ENCODE measurements at regions not wholly inside any gene's neighbourhood (a gene's known extent, or its start where the extent isn't known, plus 50 kb on each side); places are given as distances from the start of the nearest gene placed in this dataset.

- TF ChIP-seq EZH2 (IDR thresholded peaks at IDR 0.05; ENCODE audit: borderline replicate concordance, low read length) = no peak
- no peak for TF ChIP-seq CTCF (IDR thresholded peaks at IDR 0.05; ENCODE audit: low read length)
- H3K9ac ChIP-seq (ENCODE audit: low read length) = no peak overlapping the region
- H3K9me3 ChIP-seq (ENCODE audit: low read length) = peaks cover 8% of the 10 kb centered on the region
- H3K9me2 ChIP-seq (ENCODE audit: low read depth, low read length) = no peaks in the 10 kb centered on the region
- H3K4me2 ChIP-seq (ENCODE audit: low read length) = no peak overlapping the region
- H2AFZ ChIP-seq (ENCODE audit: low read length) = no peak overlapping the region
- no peaks in the 10 kb centered on the region; the same call in 1 of the 2 replicates for H3K36me3 ChIP-seq (ENCODE audit: insufficient read depth, low read length)
- H3K27me3 ChIP-seq (ENCODE audit: insufficient read depth, low read length) = peaks cover 5% of the 10 kb centered on the region; the same call in 1 of the 2 replicates
- no peaks in the 10 kb centered on the region for H3F3A ChIP-seq (ENCODE audit: insufficient read depth, low read length)
- H4K20me1 ChIP-seq (ENCODE audit: insufficient read depth, low read length) = no peaks in the 10 kb centered on the region
- H3K79me2 ChIP-seq (ENCODE audit: insufficient read depth, low read length) = no peaks in the 10 kb centered on the region
- no peak overlapping the region for H3K4me3 ChIP-seq (ENCODE audit: low read depth, low read length, poor library complexity, severe bottlenecking)
- no peaks in the 10 kb centered on the region for H3K4me1 ChIP-seq (ENCODE audit: insufficient read depth, low read length, severe bottlenecking)
- no peak overlapping the region for H3K27ac ChIP-seq (ENCODE audit: low read depth, low read length, poor library complexity, severe bottlenecking)
These were observed 238.8 kb downstream of the RPLP1 start for GRCh38 chr15:69691307-69692015.

- Histone ChIP-seq H3K9me2 (ENCODE audit: low read depth, low read length) (no peaks in the 10 kb centered on the region), H3K9ac (ENCODE audit: low read length) (no peak overlapping the region), H3K36me3 (ENCODE audit: insufficient read depth, low read length) (no peaks in the 10 kb centered on the region; the same call in 1 of the 2 replicates), H3K4me3 (ENCODE audit: low read depth, low read length, poor library complexity, severe bottlenecking) (no peak overlapping the region), H3K27ac (ENCODE audit: low read depth, low read length, poor library complexity, severe bottlenecking) (no peak overlapping the region), H3K27me3 (ENCODE audit: insufficient read depth, low read length) (peaks cover 5% of the 10 kb centered on the region; the same call in 1 of the 2 replicates), H4K20me1 (ENCODE audit: insufficient read depth, low read length) (no peaks in the 10 kb centered on the region), H3K4me2 (ENCODE audit: low read length) (no peak overlapping the region), H3F3A (ENCODE audit: insufficient read depth, low read length) (no peaks in the 10 kb centered on the region), H3K4me1 (ENCODE audit: insufficient read depth, low read length, severe bottlenecking) (peaks cover 6% of the 10 kb centered on the region), H3K79me2 (ENCODE audit: insufficient read depth, low read length) (no peaks in the 10 kb centered on the region), H3K9me3 (ENCODE audit: low read length) (peaks cover 8% of the 10 kb centered on the region), H2AFZ (ENCODE audit: low read length) (no peak overlapping the region)
- no peak for TF ChIP-seq CTCF (IDR thresholded peaks at IDR 0.05; ENCODE audit: low read length)
- no peak for TF ChIP-seq EZH2 (IDR thresholded peaks at IDR 0.05; ENCODE audit: borderline replicate concordance, low read length)
These were observed 239.7 kb downstream of the RPLP1 start for GRCh38 chr15:69692342-69692741.

- H3K27ac ChIP-seq (ENCODE audit: low read depth, low read length, poor library complexity, severe bottlenecking) = no peak overlapping the region
These were observed 240.4 kb downstream of the RPLP1 start for GRCh38 chr15:69693059-69693458.

More at GRCh38 chr15:69693059-69693458, 240.4 kb downstream of the RPLP1 start:
- H3K4me1 ChIP-seq (ENCODE audit: insufficient read depth, low read length, severe bottlenecking) = peaks cover 13% of the 10 kb centered on the region
- H3K4me3 ChIP-seq (ENCODE audit: low read depth, low read length, poor library complexity, severe bottlenecking) = no peak overlapping the region
- no peaks in the 10 kb centered on the region for H4K20me1 ChIP-seq (ENCODE audit: insufficient read depth, low read length)
- H3K9me2 ChIP-seq (ENCODE audit: low read depth, low read length) = no peaks in the 10 kb centered on the region
- no peaks in the 10 kb centered on the region; the same call in 1 of the 2 replicates for H3K36me3 ChIP-seq (ENCODE audit: insufficient read depth, low read length)
- peaks cover 5% of the 10 kb centered on the region; the same call in 1 of the 2 replicates for H3K27me3 ChIP-seq (ENCODE audit: insufficient read depth, low read length)
- no peaks in the 10 kb centered on the region for H3F3A ChIP-seq (ENCODE audit: insufficient read depth, low read length)
- no peaks in the 10 kb centered on the region for H3K79me2 ChIP-seq (ENCODE audit: insufficient read depth, low read length)
- peaks cover 8% of the 10 kb centered on the region for H3K9me3 ChIP-seq (ENCODE audit: low read length)
- no peak overlapping the region for H3K9ac ChIP-seq (ENCODE audit: low read length)
- no peak overlapping the region for H3K4me2 ChIP-seq (ENCODE audit: low read length)
- TF ChIP-seq CTCF (IDR thresholded peaks at IDR 0.05; ENCODE audit: low read length) (no peak), EZH2 (IDR thresholded peaks at IDR 0.05; ENCODE audit: borderline replicate concordance, low read length) (no peak)
- H2AFZ ChIP-seq (ENCODE audit: low read length) = no peak overlapping the region
